H54 (cell line): ENCODE measurements at regions not wholly inside any gene's neighbourhood (a gene's known extent, or its start where the extent isn't known, plus 50 kb on each side); places are given as distances from the start of the nearest gene placed in this dataset.

Experiments used
- DNase-seq: peaks from one replicate; pipeline ENCODE4 v3.0.0; 2011; ENCODE audit warnings: low spot score, mixed read lengths; ENCODE audit not compliant: insufficient read length
- FAIRE-seq: peaks from 3 replicates; lab custom pipeline; 2011; peaks lifted over from hg19 to GRCh38; lab: Jason Lieb, UNC
- POLR2A ChIP-seq: IDR thresholded peaks from 2 replicates; pipeline ENCODE4 v1.6.1; 2011; ENCODE audit warnings: low read depth, mild to moderate bottlenecking, low read length

DNA sequence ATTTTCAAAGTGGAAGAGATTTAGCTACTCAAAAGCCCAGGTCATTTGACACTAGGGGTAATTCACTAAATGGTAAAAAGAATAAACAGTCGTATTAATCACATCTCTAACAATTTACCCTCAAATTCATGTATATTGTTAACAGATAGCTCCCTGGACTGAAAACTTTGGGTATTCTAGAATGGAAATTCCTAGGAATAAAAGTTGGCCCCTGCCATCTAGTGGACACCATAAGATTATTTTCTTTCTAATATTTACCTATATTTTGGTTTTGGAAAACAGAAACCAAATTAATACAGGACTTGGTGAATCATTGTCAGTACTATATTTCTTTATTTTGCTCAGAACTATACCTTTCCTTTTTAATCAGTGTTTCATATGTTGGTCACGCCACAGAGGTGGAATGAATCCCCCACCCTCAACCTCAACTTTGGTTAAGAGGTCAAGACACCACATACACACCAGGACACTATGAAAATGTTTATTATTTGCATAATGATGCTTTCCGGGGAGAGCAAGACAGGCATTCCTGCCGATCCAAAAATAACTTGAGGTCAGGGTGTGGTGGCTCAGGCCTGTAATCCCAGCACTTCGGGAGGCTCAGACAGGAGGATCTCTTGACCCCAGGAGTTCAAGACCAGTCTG lies 96.2 kb upstream of the APOOL start:
- DNase-seq (no peak), FAIRE-seq (no peak)
- no peak for TF ChIP-seq POLR2A

DNA sequence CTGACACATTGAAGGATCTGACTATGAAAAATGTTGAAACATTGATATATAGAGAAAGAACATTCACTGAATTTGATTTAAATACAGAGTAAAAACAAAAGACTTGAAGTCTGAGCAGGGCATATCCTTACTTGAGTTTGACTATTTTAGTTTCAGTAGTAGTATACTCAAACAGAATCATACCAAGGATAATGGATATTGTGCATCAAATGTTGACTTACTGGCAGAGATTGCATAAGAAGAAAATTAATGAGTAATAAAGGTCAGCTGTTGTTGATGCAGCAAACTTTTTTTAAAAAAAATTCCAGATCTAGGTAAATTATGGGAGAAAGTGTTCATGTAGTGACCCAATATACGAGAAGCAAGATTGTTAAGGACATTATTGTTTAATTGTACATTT lies 94.5 kb upstream of the APOOL start:
- FAIRE-seq (no peak), DNase-seq (no peak)
- TF ChIP-seq POLR2A = no peak

DNA sequence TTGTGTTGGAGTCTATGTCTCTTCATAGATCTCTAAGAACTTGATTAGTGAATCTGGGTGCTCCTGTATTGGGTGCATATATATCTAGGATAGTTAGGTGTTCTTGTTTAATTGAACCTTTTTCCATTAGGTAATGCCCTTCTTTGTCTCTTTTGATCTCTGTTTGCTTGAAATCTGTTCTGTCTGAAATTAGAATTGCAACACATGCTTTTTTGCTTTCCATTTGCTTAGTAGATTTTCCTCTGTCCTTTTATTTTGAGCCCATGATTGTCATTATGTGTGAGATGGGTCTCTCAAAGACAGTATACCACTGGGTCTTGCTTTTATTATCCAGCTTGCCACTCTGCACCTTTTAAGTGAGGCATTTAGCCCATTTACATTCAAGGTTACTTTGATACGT lies 79.1 kb upstream of the APOOL start:
- FAIRE-seq (no peak), DNase-seq (no peak)
- TF ChIP-seq POLR2A = no peak

DNA sequence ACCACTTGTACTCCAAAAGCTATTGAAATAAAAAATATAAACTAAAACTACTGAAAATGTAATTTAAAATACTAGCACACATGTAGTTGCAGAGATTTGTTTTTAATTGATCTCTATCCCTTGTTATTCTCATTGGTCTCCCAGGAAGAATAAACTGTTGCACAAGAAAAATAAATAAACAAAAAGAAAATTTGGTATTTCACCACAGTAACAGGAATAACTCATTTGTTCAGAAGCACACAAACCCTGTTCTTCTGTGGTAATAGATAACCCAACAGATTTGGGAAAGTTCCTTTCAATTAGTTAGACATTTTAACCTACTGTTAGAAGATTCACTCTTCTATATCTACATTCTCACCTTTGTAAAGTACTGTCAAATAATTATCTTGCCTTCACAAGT lies 70.9 kb upstream of the APOOL start:
- no peak for DNase-seq
- FAIRE-seq = no peak
- no peak for TF ChIP-seq POLR2A

DNA sequence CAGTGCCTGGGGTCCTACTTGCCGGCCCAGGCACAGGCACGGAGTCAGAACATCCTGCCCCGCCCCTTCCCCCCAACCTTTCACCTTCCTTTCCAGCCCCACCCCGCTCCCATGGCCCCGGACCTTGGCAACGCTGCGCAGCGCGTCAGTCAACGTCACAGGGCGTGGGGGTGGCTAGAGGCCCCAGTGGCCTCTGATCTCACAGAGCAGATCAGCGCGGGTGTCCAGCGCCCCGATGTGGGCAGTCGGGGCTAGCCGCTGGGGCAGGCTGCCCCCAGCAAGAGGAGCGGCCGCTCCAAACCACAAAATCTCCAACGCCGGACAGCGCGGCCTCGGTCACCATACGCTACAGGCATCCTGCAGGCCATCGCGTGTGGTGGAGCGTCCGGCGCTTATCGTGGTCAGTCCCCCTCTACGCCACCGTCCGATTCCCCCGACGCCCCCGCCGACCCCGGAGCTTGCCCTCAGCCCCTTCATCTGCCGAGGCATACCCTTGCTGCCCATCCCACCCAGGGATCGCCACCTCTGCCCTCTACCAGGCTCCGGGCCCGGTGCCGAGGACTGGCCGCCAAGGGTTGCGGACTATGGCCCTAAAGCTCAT lies 69.6 kb upstream of the APOOL start:
- no peak for DNase-seq
- FAIRE-seq = no peak
- no peak for TF ChIP-seq POLR2A
